ENCODE measurements at regions not wholly inside any gene's neighbourhood (a gene's known extent, or its start where the extent isn't known, plus 50 kb on each side); places are given as distances from the start of the nearest gene placed in this dataset.

DNA sequence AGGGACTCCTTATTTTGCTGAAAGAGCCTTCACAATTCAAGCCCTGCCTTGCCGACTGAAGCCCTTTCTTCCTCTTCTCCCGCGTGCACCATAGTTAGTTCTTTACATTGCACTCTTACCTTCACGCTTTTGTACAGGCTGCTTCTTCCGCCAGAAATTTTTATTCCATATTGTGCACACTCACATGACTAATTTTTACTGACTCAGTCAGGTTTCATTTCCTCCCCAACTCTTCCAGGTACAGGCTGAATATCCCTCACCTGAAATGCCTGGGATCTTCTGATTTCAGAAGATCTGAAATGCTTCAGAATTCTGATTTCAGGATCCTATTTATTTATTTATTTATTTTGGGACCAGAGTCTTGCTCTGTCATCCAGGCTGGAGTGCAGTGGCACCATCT is 172.8 kb downstream of the ZNF281 start:
- Histone ChIP-seq H3K23ac (ENCODE audit: insufficient read length) (no peak overlapping the region), H4K8ac (ENCODE audit: extremely low read depth, insufficient read depth, low read length) (no peak overlapping the region), H3K4ac (replicated peaks; ENCODE audit: insufficient read length, low read depth, low read length) (no peak overlapping the region), H3K9ac (replicated peaks in 1 of 4; ENCODE audit: extremely low read depth in 1 of 4, low read depth in 3 of 4, low read length in 3 of 4) (no peak overlapping the region), H4K20me1 (replicated peaks in 1 of 2; ENCODE audit: control insufficient read depth in 1 of 2, insufficient read depth in 2 of 2, low read length in 2 of 2) (no peaks in the 10 kb centered on the region), H3K4me1 (replicated peaks in 1 of 4; ENCODE audit: control insufficient read depth in 3 of 4, insufficient read depth in 4 of 4, low read length in 3 of 4) (no peaks in the 10 kb centered on the region), H2BK120ac (replicated peaks; ENCODE audit: low read depth, low read length) (no peak overlapping the region), H2BK20ac (ENCODE audit: low read length) (no peak overlapping the region), H3K4me3 (ENCODE audit: extremely low read depth in 1 of 4, insufficient read depth in 2 of 4, low read depth in 3 of 4, low read length in 4 of 4) (no peak overlapping the region), H2BK15ac (ENCODE audit: low read length) (no peak overlapping the region), H3K27me3 (replicated peaks in 1 of 4; ENCODE audit: control insufficient read depth in 3 of 4, extremely low read depth in 1 of 4, insufficient read depth in 3 of 4, low read length in 3 of 4) (peaks cover 0 to 1% (median 0%) of the 10 kb centered on the region in 4 experiments; a peak in 1 of 7 replicates), H3K18ac (ENCODE audit: extremely low read depth, low read length) (no peak overlapping the region), H2BK5ac (ENCODE audit: low read depth, low read length) (no peak overlapping the region), H3K23me2 (ENCODE audit: low read depth, low read length) (peaks cover 2% of the 10 kb centered on the region; the same call in 1 of the 2 replicates), H2AK5ac (ENCODE audit: low read depth, low read length) (no peak overlapping the region), H4K91ac (replicated peaks; ENCODE audit: insufficient read length, low read length) (no peak overlapping the region), H2BK12ac (ENCODE audit: low read depth, low read length) (no peak overlapping the region), H3K4me2 (ENCODE audit: insufficient read depth in 1 of 2, low read depth in 2 of 2, low read length in 2 of 2) (no peak overlapping the region), H3K56ac (replicated peaks; ENCODE audit: insufficient read length, low read depth, low read length) (no peak overlapping the region), H3K9me3 (ENCODE audit: insufficient read depth in 2 of 2, low read depth in 1 of 2, low read length in 1 of 2) (no peaks in the 10 kb centered on the region), H3K27ac (ENCODE audit: low read depth, low read length) (no peak overlapping the region), H3K79me2 (ENCODE audit: control insufficient read depth in 1 of 2, insufficient read depth in 2 of 2, low read length in 2 of 2) (no peaks in the 10 kb centered on the region), H3K79me1 (ENCODE audit: low read depth, low read length) (no peaks in the 10 kb centered on the region), H3K14ac (ENCODE audit: insufficient read length) (no peak overlapping the region), H2AFZ (ENCODE audit: low read length) (no peak overlapping the region), H4K5ac (ENCODE audit: insufficient read length, low read depth, low read length) (no peak overlapping the region), H3K36me3 (ENCODE audit: control insufficient read depth in 2 of 4, insufficient read depth in 4 of 4, low read length in 3 of 4) (no peaks in the 10 kb centered on the region)
- no peak for FAIRE-seq
- 87% methylated on average over 5 of the region's 5 CpGs; no CpG with 5 or more reads in 1 of the 2 experiments for WGBS, 2 experiments (ENCODE audit: extremely low coverage in 1 of 2, insufficient coverage in 1 of 2, insufficient read length in 1 of 2, insufficient replicate concordance in 2 of 2, low coverage in 1 of 2, low lambda C conversion rate in 2 of 2, missing lambda C conversion rate in 1 of 2)
- CTCF ChIA-PET (ENCODE audit: partially characterized antibody), result no interaction called here
- DNase-seq (ENCODE audit: low read depth in 1 of 2, low spot score in 2 of 2), result no peak
- POLR2A ChIA-PET (ENCODE audit: partially characterized antibody), result no interaction called here
- TF ChIP-seq, protein P1, sequence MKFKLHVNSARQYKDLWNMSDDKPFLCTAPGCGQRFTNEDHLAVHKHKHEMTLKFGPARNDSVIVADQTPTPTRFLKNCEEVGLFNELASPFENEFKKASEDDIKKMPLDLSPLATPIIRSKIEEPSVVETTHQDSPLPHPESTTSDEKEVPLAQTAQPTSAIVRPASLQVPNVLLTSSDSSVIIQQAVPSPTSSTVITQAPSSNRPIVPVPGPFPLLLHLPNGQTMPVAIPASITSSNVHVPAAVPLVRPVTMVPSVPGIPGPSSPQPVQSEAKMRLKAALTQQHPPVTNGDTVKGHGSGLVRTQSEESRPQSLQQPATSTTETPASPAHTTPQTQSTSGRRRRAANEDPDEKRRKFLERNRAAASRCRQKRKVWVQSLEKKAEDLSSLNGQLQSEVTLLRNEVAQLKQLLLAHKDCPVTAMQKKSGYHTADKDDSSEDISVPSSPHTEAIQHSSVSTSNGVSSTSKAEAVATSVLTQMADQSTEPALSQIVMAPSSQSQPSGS (IDR thresholded peaks at IDR 0.05; ENCODE audit: low read length), result no peak
- TF ChIP-seq RNF2 (IDR thresholded peaks at IDR 0.05; ENCODE audit: borderline replicate concordance, low read depth, low read length, missing control alignments, poor library complexity, severe bottlenecking), result no peak
- no peak for TF ChIP-seq CTBP2 (IDR thresholded peaks at IDR 0.05; ENCODE audit: borderline replicate concordance, insufficient read depth, insufficient read length, low read length)
- no peak for TF ChIP-seq CHD1 (IDR thresholded peaks at IDR 0.05; ENCODE audit: low read depth, low read length)
- no peak for TF ChIP-seq CBX5 (IDR thresholded peaks at IDR 0.05; ENCODE audit: low read depth, low read length)
- TF ChIP-seq EP300 (IDR thresholded peaks at IDR 0.05; ENCODE audit: borderline replicate concordance in 1 of 2, low read depth in 2 of 2, low read length in 2 of 2), result no peak
- no peak for TF ChIP-seq KDM4A (IDR thresholded peaks at IDR 0.05; ENCODE audit: low read depth, low read length, severe bottlenecking)
- TF ChIP-seq TCF12 (IDR thresholded peaks at IDR 0.05; ENCODE audit: low read depth, low read length), result no peak
- no peak for TF ChIP-seq RBBP5 (IDR thresholded peaks at IDR 0.05; ENCODE audit: borderline replicate concordance, low read depth, low read length)
- TF ChIP-seq FOSL1 (IDR thresholded peaks at IDR 0.05; ENCODE audit: insufficient read depth, low read depth, low read length), result no peak
- no peak for TF ChIP-seq JUN (IDR thresholded peaks at IDR 0.05; ENCODE audit: low read depth, low read length)
- no peak for TF ChIP-seq RFX5 (IDR thresholded peaks at IDR 0.05; ENCODE audit: borderline replicate concordance, low read depth, low read length)

Measured in H1 (cell line).